ENCODE measurements at regions not wholly inside any gene's neighbourhood (a gene's known extent, or its start where the extent isn't known, plus 50 kb on each side); places are given as distances from the start of the nearest gene placed in this dataset.

GRCh38 chr12:88267630-88268029 is 125.5 kb downstream of the TMTC3 start:
- TF ChIP-seq, protein P1, sequence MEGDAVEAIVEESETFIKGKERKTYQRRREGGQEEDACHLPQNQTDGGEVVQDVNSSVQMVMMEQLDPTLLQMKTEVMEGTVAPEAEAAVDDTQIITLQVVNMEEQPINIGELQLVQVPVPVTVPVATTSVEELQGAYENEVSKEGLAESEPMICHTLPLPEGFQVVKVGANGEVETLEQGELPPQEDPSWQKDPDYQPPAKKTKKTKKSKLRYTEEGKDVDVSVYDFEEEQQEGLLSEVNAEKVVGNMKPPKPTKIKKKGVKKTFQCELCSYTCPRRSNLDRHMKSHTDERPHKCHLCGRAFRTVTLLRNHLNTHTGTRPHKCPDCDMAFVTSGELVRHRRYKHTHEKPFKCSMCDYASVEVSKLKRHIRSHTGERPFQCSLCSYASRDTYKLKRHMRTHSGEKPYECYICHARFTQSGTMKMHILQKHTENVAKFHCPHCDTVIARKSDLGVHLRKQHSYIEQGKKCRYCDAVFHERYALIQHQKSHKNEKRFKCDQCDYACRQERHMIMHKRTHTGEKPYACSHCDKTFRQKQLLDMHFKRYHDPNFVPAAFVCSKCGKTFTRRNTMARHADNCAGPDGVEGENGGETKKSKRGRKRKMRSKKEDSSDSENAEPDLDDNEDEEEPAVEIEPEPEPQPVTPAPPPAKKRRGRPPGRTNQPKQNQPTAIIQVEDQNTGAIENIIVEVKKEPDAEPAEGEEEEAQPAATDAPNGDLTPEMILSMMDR (IDR thresholded peaks at IDR 0.05; ENCODE audit: low read depth, low read length, missing input control) = no peak
- TF ChIP-seq YY1 (IDR thresholded peaks at IDR 0.05) (no peak), RAD21 (IDR thresholded peaks at IDR 0.05) (no peak), FOXA1 (IDR thresholded peaks at IDR 0.05) (no peak)
- TF ChIP-seq, protein P2, sequence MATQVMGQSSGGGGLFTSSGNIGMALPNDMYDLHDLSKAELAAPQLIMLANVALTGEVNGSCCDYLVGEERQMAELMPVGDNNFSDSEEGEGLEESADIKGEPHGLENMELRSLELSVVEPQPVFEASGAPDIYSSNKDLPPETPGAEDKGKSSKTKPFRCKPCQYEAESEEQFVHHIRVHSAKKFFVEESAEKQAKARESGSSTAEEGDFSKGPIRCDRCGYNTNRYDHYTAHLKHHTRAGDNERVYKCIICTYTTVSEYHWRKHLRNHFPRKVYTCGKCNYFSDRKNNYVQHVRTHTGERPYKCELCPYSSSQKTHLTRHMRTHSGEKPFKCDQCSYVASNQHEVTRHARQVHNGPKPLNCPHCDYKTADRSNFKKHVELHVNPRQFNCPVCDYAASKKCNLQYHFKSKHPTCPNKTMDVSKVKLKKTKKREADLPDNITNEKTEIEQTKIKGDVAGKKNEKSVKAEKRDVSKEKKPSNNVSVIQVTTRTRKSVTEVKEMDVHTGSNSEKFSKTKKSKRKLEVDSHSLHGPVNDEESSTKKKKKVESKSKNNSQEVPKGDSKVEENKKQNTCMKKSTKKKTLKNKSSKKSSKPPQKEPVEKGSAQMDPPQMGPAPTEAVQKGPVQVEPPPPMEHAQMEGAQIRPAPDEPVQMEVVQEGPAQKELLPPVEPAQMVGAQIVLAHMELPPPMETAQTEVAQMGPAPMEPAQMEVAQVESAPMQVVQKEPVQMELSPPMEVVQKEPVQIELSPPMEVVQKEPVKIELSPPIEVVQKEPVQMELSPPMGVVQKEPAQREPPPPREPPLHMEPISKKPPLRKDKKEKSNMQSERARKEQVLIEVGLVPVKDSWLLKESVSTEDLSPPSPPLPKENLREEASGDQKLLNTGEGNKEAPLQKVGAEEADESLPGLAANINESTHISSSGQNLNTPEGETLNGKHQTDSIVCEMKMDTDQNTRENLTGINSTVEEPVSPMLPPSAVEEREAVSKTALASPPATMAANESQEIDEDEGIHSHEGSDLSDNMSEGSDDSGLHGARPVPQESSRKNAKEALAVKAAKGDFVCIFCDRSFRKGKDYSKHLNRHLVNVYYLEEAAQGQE (IDR thresholded peaks at IDR 0.05) = no peak
- TF ChIP-seq, protein P3, sequence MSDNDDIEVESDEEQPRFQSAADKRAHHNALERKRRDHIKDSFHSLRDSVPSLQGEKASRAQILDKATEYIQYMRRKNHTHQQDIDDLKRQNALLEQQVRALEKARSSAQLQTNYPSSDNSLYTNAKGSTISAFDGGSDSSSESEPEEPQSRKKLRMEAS (IDR thresholded peaks at IDR 0.05) = no peak
- TF ChIP-seq, protein P4, sequence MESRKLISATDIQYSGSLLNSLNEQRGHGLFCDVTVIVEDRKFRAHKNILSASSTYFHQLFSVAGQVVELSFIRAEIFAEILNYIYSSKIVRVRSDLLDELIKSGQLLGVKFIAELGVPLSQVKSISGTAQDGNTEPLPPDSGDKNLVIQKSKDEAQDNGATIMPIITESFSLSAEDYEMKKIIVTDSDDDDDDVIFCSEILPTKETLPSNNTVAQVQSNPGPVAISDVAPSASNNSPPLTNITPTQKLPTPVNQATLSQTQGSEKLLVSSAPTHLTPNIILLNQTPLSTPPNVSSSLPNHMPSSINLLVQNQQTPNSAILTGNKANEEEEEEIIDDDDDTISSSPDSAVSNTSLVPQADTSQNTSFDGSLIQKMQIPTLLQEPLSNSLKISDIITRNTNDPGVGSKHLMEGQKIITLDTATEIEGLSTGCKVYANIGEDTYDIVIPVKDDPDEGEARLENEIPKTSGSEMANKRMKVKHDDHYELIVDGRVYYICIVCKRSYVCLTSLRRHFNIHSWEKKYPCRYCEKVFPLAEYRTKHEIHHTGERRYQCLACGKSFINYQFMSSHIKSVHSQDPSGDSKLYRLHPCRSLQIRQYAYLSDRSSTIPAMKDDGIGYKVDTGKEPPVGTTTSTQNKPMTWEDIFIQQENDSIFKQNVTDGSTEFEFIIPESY (IDR thresholded peaks at IDR 0.05) = no peak

Data from liver (tissue), 3 donors.